Adrenal gland (tissue), 5 donors: ENCODE measurements at regions not wholly inside any gene's neighbourhood (a gene's known extent, or its start where the extent isn't known, plus 50 kb on each side); places are given as distances from the start of the nearest gene placed in this dataset.

Experiments used
- CTCF ChIP-seq, 6 experiments: fragments of 450-650 bp in 4 of 6; fragments of 200-600 bp in 2 of 6; sonication (generic) in 1 of 6; IDR thresholded peaks; 1 replicate in 5 of 6; 2 replicates in 1 of 6; pipeline versions ENCODE4 v1.5.1 to v1.8.0; 2016 to 2021; ENCODE audit warnings: antibody characterized with exemption in 6 of 6, mild to moderate bottlenecking in 2 of 6, moderate library complexity in 1 of 6
- POLR2A ChIP-seq, 2 donors: fragments of 450-650 bp; IDR thresholded peaks; one replicate each; pipeline ENCODE4 v1.6.1; 2017; ENCODE audit warnings: antibody characterized with exemption in 2 of 2, mild to moderate bottlenecking in 2 of 2, moderate library complexity in 1 of 2
- donor health status: DM: no; HTN: no; CAD: no.

GRCh38 chr13:68051910-68052309 is 821.8 kb upstream of the PCDH9 start:
- no peak for TF ChIP-seq CTCF (IDR thresholded peaks at IDR 0.05)
- TF ChIP-seq POLR2A (IDR thresholded peaks at IDR 0.05) = no peak
